Colonic mucosa (tissue), 4 donors: ENCODE measurements at regions not wholly inside any gene's neighbourhood (a gene's known extent, or its start where the extent isn't known, plus 50 kb on each side); places are given as distances from the start of the nearest gene placed in this dataset.

ENCODE experiments used
- DNase-seq: peaks from one replicate; pipeline ENCODE4 v3.0.0-alpha.2; 2020
- H3K27ac ChIP-seq: fragments of 200-600 bp; one replicate; pipeline ENCODE4 v1.8.0; 2021
- H3K27me3 ChIP-seq: fragments of 200-600 bp; one replicate; pipeline ENCODE4 v1.8.0; 2021
- H3K36me3 ChIP-seq: fragments of 200-600 bp; one replicate; pipeline ENCODE4 v1.8.0; 2021
- H3K4me1 ChIP-seq: fragments of 200-600 bp; one replicate; pipeline ENCODE4 v1.8.0; 2021; ENCODE audit warnings: mild to moderate bottlenecking
- H3K4me3 ChIP-seq: fragments of 200-600 bp; one replicate; pipeline ENCODE4 v1.8.0; 2021
- H3K9ac ChIP-seq, 2 donors: one replicate each; pipeline ENCODE4 v1.7.0; 2013; ENCODE audit warnings: control low read depth in 2 of 2, low read depth in 2 of 2, low read length in 2 of 2
- H3K9me3 ChIP-seq: fragments of 200-600 bp; one replicate; pipeline ENCODE4 v1.8.0; 2021
- CTCF ChIP-seq: fragments of 200-600 bp; IDR thresholded peaks from one replicate; pipeline ENCODE4 v1.8.0; 2022; ENCODE audit warnings: antibody characterized with exemption, mild to moderate bottlenecking
- intact Hi-C: fragments of 100-400 bp; cut with DNase I; formaldehyde crosslinking; loops from one replicate; pipeline ENCODE4 v1.14.1; 2022
- donor health status: healthy.
- donor health status: DM: no; HTN: no; CAD: no.
- donor health status: DM: no; HTN: no; CAD: no.

- H3K27ac ChIP-seq = no peak overlapping the region
- no peak for DNase-seq
- no peak overlapping the region for H3K9ac ChIP-seq
- H3K9me3 ChIP-seq = no peaks in the 10 kb centered on the region
- no peaks in the 10 kb centered on the region for H3K4me1 ChIP-seq
- H3K27me3 ChIP-seq = no peaks in the 10 kb centered on the region
- intact Hi-C loops = no loop called here
- no peaks in the 10 kb centered on the region for H3K36me3 ChIP-seq
- no peak for TF ChIP-seq CTCF
- no peak overlapping the region for H3K4me3 ChIP-seq
These were observed 713.1 kb downstream of the GATA3 start for GRCh38 chr10:8767591-8767990.

GRCh38 chr10:8768341-8768740 is 713.9 kb downstream of the GATA3 start:
- no peaks in the 10 kb centered on the region for H3K27me3 ChIP-seq
- DNase-seq = no peak
- no peak overlapping the region for H3K4me3 ChIP-seq
- intact Hi-C loops = no loop called here
- H3K9me3 ChIP-seq = no peaks in the 10 kb centered on the region
- no peaks in the 10 kb centered on the region for H3K36me3 ChIP-seq
- H3K27ac ChIP-seq = no peak overlapping the region
- no peak for TF ChIP-seq CTCF
- no peak overlapping the region for H3K9ac ChIP-seq
- H3K4me1 ChIP-seq = no peaks in the 10 kb centered on the region

GRCh38 chr10:8768852-8769251 is 714.4 kb downstream of the GATA3 start:
- Histone ChIP-seq H3K9ac (no peak overlapping the region), H3K27me3 (no peaks in the 10 kb centered on the region), H3K27ac (no peak overlapping the region), H3K4me3 (no peak overlapping the region), H3K9me3 (no peaks in the 10 kb centered on the region), H3K36me3 (no peaks in the 10 kb centered on the region), H3K4me1 (no peaks in the 10 kb centered on the region)
- DNase-seq = no peak
- no peak for TF ChIP-seq CTCF
- intact Hi-C loops = no loop called here

- TF ChIP-seq CTCF = no peak
- no peak for DNase-seq
These were observed 722.6 kb downstream of the GATA3 start for GRCh38 chr10:8776926-8777622.

GRCh38 chr10:8778713-8779112 is 724.2 kb downstream of the GATA3 start:
- H3K36me3 ChIP-seq = no peaks in the 10 kb centered on the region
- H3K27ac ChIP-seq = no peak overlapping the region
- DNase-seq = no peak
- intact Hi-C loops = no loop called here
- no peaks in the 10 kb centered on the region for H3K27me3 ChIP-seq
- no peak for TF ChIP-seq CTCF
- no peak overlapping the region for H3K4me3 ChIP-seq
- H3K9me3 ChIP-seq = no peaks in the 10 kb centered on the region
- H3K4me1 ChIP-seq = no peaks in the 10 kb centered on the region
- no peak overlapping the region for H3K9ac ChIP-seq

More at GRCh38 chr10:8776926-8777622, 722.6 kb downstream of the GATA3 start:
- Histone ChIP-seq H3K9me3 (no peaks in the 10 kb centered on the region), H3K9ac (no peak overlapping the region), H3K4me3 (no peak overlapping the region), H3K36me3 (no peaks in the 10 kb centered on the region), H3K27me3 (no peaks in the 10 kb centered on the region), H3K27ac (no peak overlapping the region), H3K4me1 (no peaks in the 10 kb centered on the region)
- intact Hi-C loops = no loop called here
